Neural cell (in vitro differentiated cells): ENCODE measurements at regions not wholly inside any gene's neighbourhood (a gene's known extent, or its start where the extent isn't known, plus 50 kb on each side); places are given as distances from the start of the nearest gene placed in this dataset.

Experiments used
- H2AFZ ChIP-seq: fragments of 200-600, 300-800 bp; sonication (generic), shearing (Covaris generic); 2 replicates; pipeline ENCODE4 v1.6.0; 2014; ENCODE audit warnings: low read depth, mild to moderate bottlenecking, antibody characterized with exemption, low read length, moderate library complexity
- H3F3A ChIP-seq: fragments of 200-600 bp; shearing (Covaris generic); 2 replicates; pipeline ENCODE4 v1.6.1; 2016; ENCODE audit warnings: mild to moderate bottlenecking, moderate library complexity, mixed read lengths, antibody characterized with exemption, low read length; ENCODE audit not compliant: insufficient read depth, poor library complexity, severe bottlenecking
- H3K27ac ChIP-seq: fragments of 200-600, 300-800 bp; sonication (generic), shearing (Covaris generic); 2 replicates; pipeline ENCODE4 v1.5.1; 2014; ENCODE audit warnings: mild to moderate bottlenecking, low read length, moderate library complexity
- H3K27me3 ChIP-seq: fragments of 300-800, 200-600 bp; sonication (generic), shearing (Covaris generic); 2 replicates; pipeline ENCODE4 v1.6.0; 2014; ENCODE audit warnings: mild to moderate bottlenecking, low read depth, low read length, moderate library complexity; ENCODE audit not compliant: insufficient read depth
- H3K36me3 ChIP-seq: fragments of 300-800, 200-600 bp; sonication (generic), shearing (Covaris generic); 2 replicates; pipeline ENCODE4 v1.5.1; 2014; ENCODE audit warnings: mild to moderate bottlenecking, antibody characterized with exemption, low read length, moderate library complexity; ENCODE audit not compliant: insufficient read depth
- H3K4me2 ChIP-seq: fragments of 300-800, 200-600 bp; sonication (generic), shearing (Covaris generic); 2 replicates; pipeline ENCODE4 v1.6.0; 2014; ENCODE audit warnings: mild to moderate bottlenecking, low read length
- H3K4me3 ChIP-seq: fragments of 300-800, 200-600 bp; sonication (generic), shearing (Covaris generic); 2 replicates; pipeline ENCODE4 v1.5.1; 2014; ENCODE audit warnings: mild to moderate bottlenecking, low read length, moderate library complexity
- H3K79me2 ChIP-seq: fragments of 200-600 bp; shearing (Covaris generic); replicated peaks from 2 replicates; pipeline ENCODE4 v1.6.0; 2014; ENCODE audit warnings: mild to moderate bottlenecking, low read length, moderate library complexity; ENCODE audit not compliant: insufficient read depth
- H3K9ac ChIP-seq: fragments of 300-800, 200-600 bp; sonication (generic), shearing (Covaris generic); 2 replicates; pipeline ENCODE4 v1.6.1; 2016; ENCODE audit warnings: mild to moderate bottlenecking, low read length, mixed read lengths
- H3K9me2 ChIP-seq: fragments of 200-600 bp; shearing (Covaris generic); 2 replicates; pipeline ENCODE4 v1.6.1; 2016; ENCODE audit warnings: mild to moderate bottlenecking, low read length, mixed read lengths; ENCODE audit not compliant: insufficient read depth
- H3K9me3 ChIP-seq: fragments of 200-600, 300-800 bp; sonication (generic), shearing (Covaris generic); 2 replicates; pipeline ENCODE4 v1.6.1; 2016; ENCODE audit warnings: mild to moderate bottlenecking, mixed run types, low read length, moderate library complexity, mixed read lengths
- H4K20me1 ChIP-seq: fragments of 200-600 bp; shearing (Covaris generic); 2 replicates; pipeline ENCODE4 v1.6.1; 2016; ENCODE audit warnings: mild to moderate bottlenecking, mixed run types; ENCODE audit not compliant: insufficient read depth
- EP300 ChIP-seq: fragments of 450-650 bp; conservative IDR thresholded peaks from 2 replicates; pipeline ENCODE4 v1.6.1; 2014; ENCODE audit warnings: antibody characterized with exemption, mild to moderate bottlenecking, moderate library complexity; ENCODE audit not compliant: poor library complexity, severe bottlenecking
- EZH2 ChIP-seq: fragments of 200-600, 300-800 bp; shearing (Covaris generic), sonication (generic); IDR thresholded peaks from 2 replicates; pipeline ENCODE4 v1.6.1; 2014; ENCODE audit warnings: antibody characterized with exemption, low read length, borderline replicate concordance, mild to moderate bottlenecking; ENCODE audit not compliant: insufficient read depth, poor library complexity, severe bottlenecking
- MXI1 ChIP-seq: fragments of 450-650 bp; conservative IDR thresholded peaks from 2 replicates; pipeline ENCODE4 v1.6.1; 2014; ENCODE audit warnings: antibody characterized with exemption, mild to moderate bottlenecking; ENCODE audit not compliant: poor library complexity, severe bottlenecking
- POLR2AphosphoS5 ChIP-seq: IDR thresholded peaks from 2 replicates; pipeline ENCODE4 v1.6.1; 2012
- RAD21 ChIP-seq: fragments of 450-650 bp; conservative IDR thresholded peaks from 2 replicates; pipeline ENCODE4 v1.6.1; 2014; ENCODE audit warnings: antibody characterized with exemption, mild to moderate bottlenecking, moderate library complexity
- SMC3 ChIP-seq: fragments of 450-650 bp; conservative IDR thresholded peaks from 2 replicates; pipeline ENCODE4 v1.6.1; 2014; ENCODE audit warnings: antibody characterized with exemption, mild to moderate bottlenecking, moderate library complexity; ENCODE audit not compliant: poor library complexity
- TAF1 ChIP-seq: IDR thresholded peaks from 2 replicates; pipeline ENCODE4 v1.6.1; 2012; ENCODE audit warnings: low read depth
- TF ChIP-seq, protein P1 (sequence below): IDR thresholded peaks from 2 replicates; pipeline ENCODE4 v1.6.1; 2012; ENCODE audit warnings: borderline replicate concordance
- TF ChIP-seq, protein P2 (sequence below): fragments of 450-650 bp; IDR thresholded peaks from 2 replicates; pipeline ENCODE4 v1.5.1; 2014; ENCODE audit warnings: antibody characterized with exemption, mild to moderate bottlenecking, moderate library complexity; ENCODE audit not compliant: poor library complexity, severe bottlenecking

DNA sequence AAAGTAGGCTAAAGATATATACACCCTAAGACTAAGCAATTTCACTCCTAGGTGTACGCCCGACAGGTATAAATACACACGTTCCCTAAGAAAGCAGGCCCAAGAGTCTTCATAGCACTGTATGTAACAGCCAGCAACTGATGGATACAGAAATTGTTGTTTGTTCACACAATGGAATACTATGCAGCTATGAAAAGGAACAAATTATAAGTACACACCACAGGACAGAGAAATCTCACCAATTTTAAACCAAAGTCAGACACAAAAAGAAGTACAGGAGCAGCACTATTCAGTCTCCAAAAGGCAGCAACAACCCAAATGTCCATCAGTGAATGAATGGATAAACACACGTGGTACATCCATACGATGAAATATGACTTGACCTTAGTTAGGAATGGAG is 106.1 kb downstream of the LITAF start:
- no peaks in the 10 kb centered on the region for H3K9me2 ChIP-seq
- no peaks in the 10 kb centered on the region for H4K20me1 ChIP-seq
- no peak overlapping the region for H3K4me3 ChIP-seq
- H3K9ac ChIP-seq, result no peak overlapping the region
- H2AFZ ChIP-seq, result no peak overlapping the region
- no peaks in the 10 kb centered on the region for H3K36me3 ChIP-seq
- no peaks in the 10 kb centered on the region for H3F3A ChIP-seq
- TF ChIP-seq RAD21 (no peak), EP300 (no peak), POLR2AphosphoS5 (no peak), MXI1 (no peak), EZH2 (no peak), TAF1 (no peak), SMC3 (no peak)
- TF ChIP-seq, protein P1, sequence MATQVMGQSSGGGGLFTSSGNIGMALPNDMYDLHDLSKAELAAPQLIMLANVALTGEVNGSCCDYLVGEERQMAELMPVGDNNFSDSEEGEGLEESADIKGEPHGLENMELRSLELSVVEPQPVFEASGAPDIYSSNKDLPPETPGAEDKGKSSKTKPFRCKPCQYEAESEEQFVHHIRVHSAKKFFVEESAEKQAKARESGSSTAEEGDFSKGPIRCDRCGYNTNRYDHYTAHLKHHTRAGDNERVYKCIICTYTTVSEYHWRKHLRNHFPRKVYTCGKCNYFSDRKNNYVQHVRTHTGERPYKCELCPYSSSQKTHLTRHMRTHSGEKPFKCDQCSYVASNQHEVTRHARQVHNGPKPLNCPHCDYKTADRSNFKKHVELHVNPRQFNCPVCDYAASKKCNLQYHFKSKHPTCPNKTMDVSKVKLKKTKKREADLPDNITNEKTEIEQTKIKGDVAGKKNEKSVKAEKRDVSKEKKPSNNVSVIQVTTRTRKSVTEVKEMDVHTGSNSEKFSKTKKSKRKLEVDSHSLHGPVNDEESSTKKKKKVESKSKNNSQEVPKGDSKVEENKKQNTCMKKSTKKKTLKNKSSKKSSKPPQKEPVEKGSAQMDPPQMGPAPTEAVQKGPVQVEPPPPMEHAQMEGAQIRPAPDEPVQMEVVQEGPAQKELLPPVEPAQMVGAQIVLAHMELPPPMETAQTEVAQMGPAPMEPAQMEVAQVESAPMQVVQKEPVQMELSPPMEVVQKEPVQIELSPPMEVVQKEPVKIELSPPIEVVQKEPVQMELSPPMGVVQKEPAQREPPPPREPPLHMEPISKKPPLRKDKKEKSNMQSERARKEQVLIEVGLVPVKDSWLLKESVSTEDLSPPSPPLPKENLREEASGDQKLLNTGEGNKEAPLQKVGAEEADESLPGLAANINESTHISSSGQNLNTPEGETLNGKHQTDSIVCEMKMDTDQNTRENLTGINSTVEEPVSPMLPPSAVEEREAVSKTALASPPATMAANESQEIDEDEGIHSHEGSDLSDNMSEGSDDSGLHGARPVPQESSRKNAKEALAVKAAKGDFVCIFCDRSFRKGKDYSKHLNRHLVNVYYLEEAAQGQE, result no peak
- TF ChIP-seq, protein P2, sequence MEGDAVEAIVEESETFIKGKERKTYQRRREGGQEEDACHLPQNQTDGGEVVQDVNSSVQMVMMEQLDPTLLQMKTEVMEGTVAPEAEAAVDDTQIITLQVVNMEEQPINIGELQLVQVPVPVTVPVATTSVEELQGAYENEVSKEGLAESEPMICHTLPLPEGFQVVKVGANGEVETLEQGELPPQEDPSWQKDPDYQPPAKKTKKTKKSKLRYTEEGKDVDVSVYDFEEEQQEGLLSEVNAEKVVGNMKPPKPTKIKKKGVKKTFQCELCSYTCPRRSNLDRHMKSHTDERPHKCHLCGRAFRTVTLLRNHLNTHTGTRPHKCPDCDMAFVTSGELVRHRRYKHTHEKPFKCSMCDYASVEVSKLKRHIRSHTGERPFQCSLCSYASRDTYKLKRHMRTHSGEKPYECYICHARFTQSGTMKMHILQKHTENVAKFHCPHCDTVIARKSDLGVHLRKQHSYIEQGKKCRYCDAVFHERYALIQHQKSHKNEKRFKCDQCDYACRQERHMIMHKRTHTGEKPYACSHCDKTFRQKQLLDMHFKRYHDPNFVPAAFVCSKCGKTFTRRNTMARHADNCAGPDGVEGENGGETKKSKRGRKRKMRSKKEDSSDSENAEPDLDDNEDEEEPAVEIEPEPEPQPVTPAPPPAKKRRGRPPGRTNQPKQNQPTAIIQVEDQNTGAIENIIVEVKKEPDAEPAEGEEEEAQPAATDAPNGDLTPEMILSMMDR, result no peak
- no peak overlapping the region for H3K27ac ChIP-seq
- H3K9me3 ChIP-seq, result peaks cover 7% of the 10 kb centered on the region
- H3K27me3 ChIP-seq, result no peaks in the 10 kb centered on the region
- no peaks in the 10 kb centered on the region for H3K79me2 ChIP-seq
- no peak overlapping the region for H3K4me2 ChIP-seq

DNA sequence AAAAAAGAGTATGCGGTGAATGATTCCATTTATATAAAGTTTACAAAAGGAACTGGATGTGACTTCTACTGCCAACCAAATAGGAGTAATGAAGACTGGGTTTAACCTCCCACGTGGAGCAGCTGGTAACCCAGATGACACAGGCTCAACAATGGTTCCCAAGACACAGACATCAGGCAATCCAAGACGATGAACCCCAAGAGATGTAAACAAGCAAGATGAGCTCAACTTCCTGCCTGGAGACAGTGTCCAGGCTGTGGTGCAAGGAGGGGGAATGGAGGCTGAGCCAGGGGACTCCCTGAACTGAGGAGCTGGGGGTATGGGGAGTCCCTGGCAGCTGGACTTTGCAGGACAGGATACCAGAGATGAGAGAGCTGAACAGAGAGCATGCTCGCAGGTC is 104.7 kb downstream of the LITAF start:
- peaks cover 7% of the 10 kb centered on the region for H3K9me3 ChIP-seq
- no peak overlapping the region for H3K9ac ChIP-seq
- H3K9me2 ChIP-seq, result no peaks in the 10 kb centered on the region
- no peaks in the 10 kb centered on the region for H3K36me3 ChIP-seq
- no peaks in the 10 kb centered on the region for H4K20me1 ChIP-seq
- no peaks in the 10 kb centered on the region for H3F3A ChIP-seq
- H3K27ac ChIP-seq, result no peak overlapping the region
- no peaks in the 10 kb centered on the region for H3K27me3 ChIP-seq
- no peaks in the 10 kb centered on the region for H3K79me2 ChIP-seq
- H3K4me2 ChIP-seq, result no peak overlapping the region
- H2AFZ ChIP-seq, result no peak overlapping the region
- no peak overlapping the region for H3K4me3 ChIP-seq
- TF ChIP-seq EP300 (no peak), SMC3 (no peak), TAF1 (no peak)
- TF ChIP-seq, protein P1, result no peak
- TF ChIP-seq, protein P2, result no peak
